DMS114 treated with DMSO at 0.1 percent for 48 hours (cell line): ENCODE measurements at regions not wholly inside any gene's neighbourhood (a gene's known extent, or its start where the extent isn't known, plus 50 kb on each side); places are given as distances from the start of the nearest gene placed in this dataset.
A peak's percentile ranks its signal among the peaks of the same experiment; 100 is the strongest.

Experiments used
- DNase-seq: peaks from one replicate; lab custom pipeline; 2025; ENCODE audit not compliant: unreplicated experiment; lab: John Stamatoyannopoulos, UW

GRCh38 chr5:26828294-26828693 is 210.1 kb downstream of the CDH9 start:
- no peak for DNase-seq

- DNase-seq: no peak
Measured at GRCh38 chr5:26813235-26813634, 225.2 kb downstream of the CDH9 start.

GRCh38 chr5:26812714-26813113 is 225.7 kb downstream of the CDH9 start:
- DNase-seq: no peak

GRCh38 chr5:26807231-26808199 is 230.9 kb downstream of the CDH9 start:
- no peak for DNase-seq

GRCh38 chr5:26805076-26805475 is 233.3 kb downstream of the CDH9 start:
- no peak for DNase-seq

GRCh38 chr5:26802944-26803343 is 235.4 kb downstream of the CDH9 start:
- DNase-seq: no peak

GRCh38 chr5:26791433-26791832 is 247.0 kb downstream of the CDH9 start:
- DNase-seq: no peak

- no peak for DNase-seq
Measured at GRCh38 chr5:26791021-26791420, 247.4 kb downstream of the CDH9 start.

GRCh38 chr5:26763215-26763614 is 275.2 kb downstream of the CDH9 start:
- DNase-seq: no peak

GRCh38 chr5:26761446-26761845 is 276.9 kb downstream of the CDH9 start:
- DNase-seq: no peak

- no peak for DNase-seq
Measured at GRCh38 chr5:26761045-26761444, 277.3 kb downstream of the CDH9 start.

GRCh38 chr5:26757941-26758340 is 280.4 kb downstream of the CDH9 start:
- DNase-seq: no peak

GRCh38 chr5:26749829-26750228 is 288.6 kb downstream of the CDH9 start:
- DNase-seq: no peak

GRCh38 chr5:26740182-26740581 is 298.2 kb downstream of the CDH9 start:
- no peak for DNase-seq

- no peak for DNase-seq
Measured at GRCh38 chr5:26737348-26738265, 300.8 kb downstream of the CDH9 start.

- DNase-seq: no peak
Measured at GRCh38 chr5:26727916-26728315, 310.5 kb downstream of the CDH9 start.

GRCh38 chr5:26719803-26720202 is 318.6 kb downstream of the CDH9 start:
- DNase-seq: no peak

- peak; percentile 68 for DNase-seq
Measured at GRCh38 chr5:26700759-26701384, 337.5 kb downstream of the CDH9 start.

GRCh38 chr5:26692952-26693351 is 345.4 kb downstream of the CDH9 start:
- no peak for DNase-seq

GRCh38 chr5:26691486-26691885 is 346.9 kb downstream of the CDH9 start:
- no peak for DNase-seq

GRCh38 chr5:26690511-26690910 is 347.9 kb downstream of the CDH9 start:
- no peak for DNase-seq
